ENCODE measurements at regions not wholly inside any gene's neighbourhood (a gene's known extent, or its start where the extent isn't known, plus 50 kb on each side); places are given as distances from the start of the nearest gene placed in this dataset.

DNA sequence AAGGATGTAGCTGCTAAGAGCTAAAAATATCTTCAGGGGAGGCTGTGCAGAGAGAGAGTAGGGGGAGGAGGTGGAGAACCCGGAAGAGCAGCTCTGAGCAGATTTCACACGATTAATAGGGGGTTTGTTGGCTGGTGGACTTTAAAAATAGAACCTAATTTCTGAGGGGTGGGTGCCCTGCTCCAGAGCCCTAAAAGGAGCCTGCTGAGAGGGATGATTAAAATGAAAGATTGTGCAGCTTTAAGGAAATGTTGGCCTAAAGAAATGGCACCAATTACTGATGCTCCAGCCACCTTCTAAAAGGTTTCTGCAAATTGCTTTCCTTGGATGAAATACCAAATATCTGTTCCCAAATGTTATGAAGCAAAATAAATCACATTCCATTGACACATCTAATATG, 202.8 kb upstream of the BTBD3 start:
- DNase-seq (ENCODE audit: low read depth): no peak
- TF ChIP-seq, protein P1, sequence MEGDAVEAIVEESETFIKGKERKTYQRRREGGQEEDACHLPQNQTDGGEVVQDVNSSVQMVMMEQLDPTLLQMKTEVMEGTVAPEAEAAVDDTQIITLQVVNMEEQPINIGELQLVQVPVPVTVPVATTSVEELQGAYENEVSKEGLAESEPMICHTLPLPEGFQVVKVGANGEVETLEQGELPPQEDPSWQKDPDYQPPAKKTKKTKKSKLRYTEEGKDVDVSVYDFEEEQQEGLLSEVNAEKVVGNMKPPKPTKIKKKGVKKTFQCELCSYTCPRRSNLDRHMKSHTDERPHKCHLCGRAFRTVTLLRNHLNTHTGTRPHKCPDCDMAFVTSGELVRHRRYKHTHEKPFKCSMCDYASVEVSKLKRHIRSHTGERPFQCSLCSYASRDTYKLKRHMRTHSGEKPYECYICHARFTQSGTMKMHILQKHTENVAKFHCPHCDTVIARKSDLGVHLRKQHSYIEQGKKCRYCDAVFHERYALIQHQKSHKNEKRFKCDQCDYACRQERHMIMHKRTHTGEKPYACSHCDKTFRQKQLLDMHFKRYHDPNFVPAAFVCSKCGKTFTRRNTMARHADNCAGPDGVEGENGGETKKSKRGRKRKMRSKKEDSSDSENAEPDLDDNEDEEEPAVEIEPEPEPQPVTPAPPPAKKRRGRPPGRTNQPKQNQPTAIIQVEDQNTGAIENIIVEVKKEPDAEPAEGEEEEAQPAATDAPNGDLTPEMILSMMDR (IDR thresholded peaks at IDR 0.05; ENCODE audit: control insufficient read depth, extremely low read depth, insufficient read depth): no peak
- no peak overlapping the region for H3K4me3 ChIP-seq (ENCODE audit: low read depth, low read length)

DNA sequence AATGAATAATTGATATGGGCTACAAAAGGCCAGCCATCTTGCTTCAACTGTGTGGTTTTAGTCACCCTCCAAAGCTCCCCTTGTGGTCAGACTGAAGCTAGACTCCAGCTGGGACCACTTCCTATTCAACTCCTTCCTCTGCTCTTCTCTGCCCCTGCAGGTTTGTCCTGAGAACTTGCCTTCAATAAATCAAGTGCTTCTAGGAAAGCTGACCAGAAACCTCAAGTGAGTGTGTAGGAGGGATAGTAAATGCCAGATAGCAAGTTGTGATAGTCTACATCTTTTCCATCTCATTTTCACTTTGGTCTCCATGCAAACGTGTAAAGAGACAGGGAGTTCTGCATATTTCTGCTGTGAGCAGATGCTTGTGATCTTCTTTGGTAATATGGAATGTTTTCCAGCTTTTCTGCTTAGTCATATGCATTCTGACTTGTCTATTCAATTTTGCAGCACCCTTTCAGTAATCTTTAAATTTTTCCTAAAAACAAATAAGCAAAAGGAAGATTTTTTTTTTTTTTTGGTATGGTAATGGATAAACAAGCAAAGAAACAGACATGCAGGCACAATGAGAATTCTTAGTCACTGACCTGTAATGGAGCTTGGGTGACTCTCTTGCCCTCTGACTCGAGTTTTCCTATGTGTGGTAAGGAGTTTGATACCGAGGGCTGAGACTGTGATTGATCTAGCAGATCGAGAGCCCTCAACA, 201.3 kb upstream of the BTBD3 start:
- DNase-seq (ENCODE audit: low read depth): no peak
- TF ChIP-seq, protein P1 (IDR thresholded peaks at IDR 0.05; ENCODE audit: control insufficient read depth, extremely low read depth, insufficient read depth): no peak
- H3K4me3 ChIP-seq (ENCODE audit: low read depth, low read length): no peak overlapping the region

DNA sequence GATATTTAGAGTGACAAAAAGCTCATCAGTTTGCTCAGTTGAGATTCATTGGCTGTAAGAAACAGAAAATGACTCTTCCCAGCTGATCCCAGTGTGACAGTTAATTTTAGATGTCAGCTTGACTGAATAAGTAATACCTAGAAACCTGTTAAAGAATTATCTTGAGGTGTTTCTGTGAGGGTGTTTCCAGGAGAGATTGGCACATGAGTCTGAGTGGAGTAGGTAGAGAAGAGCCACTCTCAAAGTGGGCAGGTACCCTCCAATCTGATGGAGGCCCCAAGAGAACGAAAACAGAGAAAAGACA, 200.8 kb upstream of the BTBD3 start:
- H3K4me3 ChIP-seq (ENCODE audit: low read depth, low read length): no peak overlapping the region
- DNase-seq (ENCODE audit: low read depth): no peak
- TF ChIP-seq, protein P1 (IDR thresholded peaks at IDR 0.05; ENCODE audit: control insufficient read depth, extremely low read depth, insufficient read depth): no peak

DNA sequence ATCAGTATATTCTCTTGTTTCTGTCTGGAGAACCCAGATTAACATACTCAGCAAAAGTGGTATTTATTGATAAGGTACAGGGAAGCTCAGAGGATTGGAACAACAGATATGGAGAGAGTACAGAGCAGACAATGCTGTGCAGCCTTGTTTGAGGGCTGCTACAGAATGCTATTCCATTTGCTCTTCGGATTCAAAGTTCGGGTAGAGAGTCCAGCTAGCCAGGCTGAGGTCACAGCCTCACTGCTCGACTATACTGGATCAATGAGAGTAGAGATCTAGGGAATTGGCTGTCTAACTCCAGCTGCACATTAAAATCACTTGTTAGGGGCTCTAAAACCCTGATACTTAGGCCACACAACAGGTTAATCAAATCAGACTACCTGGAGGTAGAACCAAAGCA, 200.1 kb upstream of the BTBD3 start:
- no peak overlapping the region for H3K4me3 ChIP-seq (ENCODE audit: low read depth, low read length)
- DNase-seq (ENCODE audit: low read depth): no peak
- TF ChIP-seq, protein P1 (IDR thresholded peaks at IDR 0.05; ENCODE audit: control insufficient read depth, extremely low read depth, insufficient read depth): no peak

DNA sequence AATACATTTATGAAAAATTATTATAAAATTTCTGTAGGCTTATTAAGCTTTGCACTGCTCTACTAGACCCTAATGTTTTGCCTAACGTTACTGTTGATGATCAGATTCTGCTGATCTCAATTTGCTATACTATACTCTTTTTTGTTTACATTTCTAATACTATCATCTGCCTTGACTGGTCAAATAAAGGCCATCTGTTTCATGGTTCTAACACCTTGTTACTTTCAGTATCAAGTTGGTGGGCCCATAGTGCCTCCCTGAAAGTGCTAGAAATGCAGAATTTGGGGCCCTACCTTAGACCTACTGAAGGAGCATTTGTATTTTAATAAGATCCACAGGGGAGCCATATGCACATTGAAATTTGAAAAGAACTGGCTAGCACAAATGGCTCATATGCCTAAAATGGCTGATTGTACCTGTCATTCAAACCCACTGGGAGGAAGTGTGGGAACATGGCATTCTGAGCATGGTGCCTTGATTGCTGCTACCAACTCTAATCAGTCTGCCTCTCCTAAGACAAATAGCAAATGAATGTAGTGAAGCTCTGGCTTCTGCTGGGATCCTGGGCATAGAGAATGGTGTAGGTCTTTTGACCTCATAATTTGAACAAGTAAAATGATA, 199.1 kb upstream of the BTBD3 start:
- H3K4me3 ChIP-seq (ENCODE audit: low read depth, low read length): no peak overlapping the region
- no peak for DNase-seq (ENCODE audit: low read depth)
- TF ChIP-seq, protein P1 (IDR thresholded peaks at IDR 0.05; ENCODE audit: control insufficient read depth, extremely low read depth, insufficient read depth): no peak

DNA sequence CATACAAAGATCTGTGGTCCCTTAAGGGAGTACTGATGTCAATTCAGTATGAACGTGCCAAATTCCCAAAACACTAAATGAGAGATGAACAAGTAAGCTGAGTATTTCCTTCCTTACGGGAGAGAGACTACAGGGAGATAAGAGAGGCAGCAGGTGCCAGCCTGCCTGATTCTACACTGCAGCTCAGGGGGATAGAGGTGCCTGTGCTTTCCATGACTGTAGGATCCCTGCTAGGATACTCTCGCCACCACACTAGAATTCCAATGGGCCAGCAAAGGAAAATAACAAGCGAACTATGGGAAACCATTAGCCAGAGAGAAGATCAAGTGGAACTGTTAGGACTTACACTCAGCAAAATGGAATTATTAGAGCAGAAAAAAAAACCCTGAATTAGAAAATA, 198.5 kb upstream of the BTBD3 start:
- H3K4me3 ChIP-seq (ENCODE audit: low read depth, low read length): no peak overlapping the region
- TF ChIP-seq, protein P1 (IDR thresholded peaks at IDR 0.05; ENCODE audit: control insufficient read depth, extremely low read depth, insufficient read depth): no peak
- DNase-seq (ENCODE audit: low read depth): no peak

DNA sequence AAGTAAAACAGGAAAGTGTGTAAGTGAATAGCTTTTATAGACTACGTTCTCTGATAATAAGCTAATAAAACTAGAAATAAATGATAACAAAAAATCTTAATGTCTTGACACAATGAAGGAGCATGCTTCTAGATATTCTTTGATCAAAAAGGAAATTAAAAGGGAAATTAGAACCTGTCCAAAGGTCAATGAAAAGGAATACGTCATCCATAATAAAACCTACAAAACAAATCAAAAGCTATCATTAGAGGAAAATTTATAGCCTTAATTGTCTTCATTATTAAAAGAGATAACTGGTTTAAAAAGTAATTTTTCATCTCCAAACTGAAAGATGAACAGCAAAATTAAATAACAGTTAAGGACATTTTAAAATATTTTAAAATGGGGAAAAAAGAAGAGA, 196.3 kb upstream of the BTBD3 start:
- TF ChIP-seq, protein P1 (IDR thresholded peaks at IDR 0.05; ENCODE audit: control insufficient read depth, extremely low read depth, insufficient read depth): no peak
- no peak overlapping the region for H3K4me3 ChIP-seq (ENCODE audit: low read depth, low read length)
- DNase-seq (ENCODE audit: low read depth): no peak

Measured in LNCaP clone FGC (cell line).